ENCODE measurements at regions not wholly inside any gene's neighbourhood (a gene's known extent, or its start where the extent isn't known, plus 50 kb on each side); places are given as distances from the start of the nearest gene placed in this dataset.

DNA sequence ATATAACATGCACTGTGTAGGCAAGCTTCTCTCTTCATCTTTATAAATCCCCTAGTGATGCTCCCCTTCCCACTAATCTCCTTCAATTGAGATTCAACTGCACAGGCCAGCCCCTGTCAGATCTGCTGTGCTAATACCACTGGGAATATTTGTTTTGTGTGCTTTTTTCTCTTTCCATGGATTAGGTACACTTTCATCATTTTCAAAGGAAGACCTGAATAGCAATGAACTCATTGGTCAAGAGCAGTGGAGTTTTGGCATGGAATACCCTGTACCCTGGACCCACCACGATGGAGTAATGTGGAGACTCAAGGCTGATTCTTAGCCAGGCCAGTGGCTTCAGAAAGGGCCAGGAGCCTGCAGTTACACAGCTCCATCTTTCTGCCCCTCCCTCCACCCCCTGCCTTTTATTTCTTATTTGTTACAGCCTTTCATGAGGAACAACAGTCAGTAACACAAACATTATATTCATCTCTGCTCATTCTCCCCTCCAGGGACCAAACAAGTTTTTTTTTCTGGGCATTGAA is 75.4 kb upstream of the KCNG1 start:
- H3K9me3 Mint-ChIP-seq (ENCODE audit: insufficient read depth), result no peaks in the 10 kb centered on the region
- WGBS (ENCODE audit: insufficient coverage), result 70% methylated on average over 1 of the region's 1 CpG
- H3K4me1 Mint-ChIP-seq, result peaks cover 78% of the 10 kb centered on the region
- DNase-seq (no peak), ATAC-seq (ENCODE audit: low read depth) (no peak)
- POLR2A ChIA-PET, result interaction anchor here (0.7 to 1.0 kb wide), 2 partner anchors 26 to 70 kb away, joined by 3 read pairs; no protein-coding TSS in a partner anchor
- H3K4me3 Mint-ChIP-seq, result peak overlapping the region; percentile 42
- no peaks in the 10 kb centered on the region for H3K27me3 Mint-ChIP-seq
- H3K27me3 ChIP-seq (replicated peaks in 1 of 4; ENCODE audit: control extremely low read depth in 1 of 4, control insufficient read depth in 3 of 4, insufficient read depth in 4 of 4, low read length in 3 of 4), result no peaks in the 10 kb centered on the region
- H3K4me3 ChIP-seq (ENCODE audit: control extremely low read depth in 1 of 5, extremely low read depth in 1 of 5, insufficient read depth in 1 of 5, low read depth in 2 of 5, low read length in 4 of 5), result no peak overlapping the region
- H3K9ac ChIP-seq (ENCODE audit: low read length), result no peak overlapping the region
- H3K79me2 ChIP-seq (ENCODE audit: control insufficient read depth, insufficient read depth, low read length), result no peaks in the 10 kb centered on the region
- no peak overlapping the region for H2AFZ ChIP-seq (ENCODE audit: insufficient read depth, low read depth, low read length, poor library complexity, severe bottlenecking)
- peak overlapping the region in 1 of 2 donors; percentile 74 for H3K27ac ChIP-seq (ENCODE audit: low read length in 2 of 2)
- H3K4me1 ChIP-seq (ENCODE audit: control insufficient read depth in 2 of 2, insufficient read depth in 2 of 2, low read length in 2 of 2), result peaks cover 91 to 92% of the 10 kb centered on the region in 2 donors
- H3K36me3 ChIP-seq (replicated peaks in 1 of 2; ENCODE audit: control extremely low read depth in 1 of 2, control insufficient read depth in 1 of 2, extremely low read depth in 1 of 2, insufficient read depth in 2 of 2, low read length in 1 of 2), result no peaks in the 10 kb centered on the region
- CTCF ChIA-PET, result no interaction called here
- H3K9me3 ChIP-seq (ENCODE audit: control extremely low read depth in 1 of 3, control insufficient read depth in 2 of 3, insufficient read depth in 1 of 3, low read length in 2 of 3), result peaks cover 0 to 10% (median 0%) of the 10 kb centered on the region in 3 donors
- H3K4me2 ChIP-seq (replicated peaks; ENCODE audit: low read depth, low read length, poor library complexity, severe bottlenecking), result peak overlapping the region; percentile 19
- TF ChIP-seq, protein P1, sequence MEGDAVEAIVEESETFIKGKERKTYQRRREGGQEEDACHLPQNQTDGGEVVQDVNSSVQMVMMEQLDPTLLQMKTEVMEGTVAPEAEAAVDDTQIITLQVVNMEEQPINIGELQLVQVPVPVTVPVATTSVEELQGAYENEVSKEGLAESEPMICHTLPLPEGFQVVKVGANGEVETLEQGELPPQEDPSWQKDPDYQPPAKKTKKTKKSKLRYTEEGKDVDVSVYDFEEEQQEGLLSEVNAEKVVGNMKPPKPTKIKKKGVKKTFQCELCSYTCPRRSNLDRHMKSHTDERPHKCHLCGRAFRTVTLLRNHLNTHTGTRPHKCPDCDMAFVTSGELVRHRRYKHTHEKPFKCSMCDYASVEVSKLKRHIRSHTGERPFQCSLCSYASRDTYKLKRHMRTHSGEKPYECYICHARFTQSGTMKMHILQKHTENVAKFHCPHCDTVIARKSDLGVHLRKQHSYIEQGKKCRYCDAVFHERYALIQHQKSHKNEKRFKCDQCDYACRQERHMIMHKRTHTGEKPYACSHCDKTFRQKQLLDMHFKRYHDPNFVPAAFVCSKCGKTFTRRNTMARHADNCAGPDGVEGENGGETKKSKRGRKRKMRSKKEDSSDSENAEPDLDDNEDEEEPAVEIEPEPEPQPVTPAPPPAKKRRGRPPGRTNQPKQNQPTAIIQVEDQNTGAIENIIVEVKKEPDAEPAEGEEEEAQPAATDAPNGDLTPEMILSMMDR (IDR thresholded peaks at IDR 0.05), result no peak
- no peak for TF ChIP-seq EZH2 (IDR thresholded peaks at IDR 0.05; ENCODE audit: borderline replicate concordance, insufficient read depth, low read depth, low read length, poor library complexity, severe bottlenecking)
- H4K20me1 ChIP-seq (ENCODE audit: control insufficient read depth, insufficient read depth, low read length, poor library complexity, severe bottlenecking), result no peaks in the 10 kb centered on the region
- intact Hi-C loops (cut with micrococcal nuclease), result no loop called here
- peak overlapping the region; percentile 62 for H3K27ac Mint-ChIP-seq

DNA sequence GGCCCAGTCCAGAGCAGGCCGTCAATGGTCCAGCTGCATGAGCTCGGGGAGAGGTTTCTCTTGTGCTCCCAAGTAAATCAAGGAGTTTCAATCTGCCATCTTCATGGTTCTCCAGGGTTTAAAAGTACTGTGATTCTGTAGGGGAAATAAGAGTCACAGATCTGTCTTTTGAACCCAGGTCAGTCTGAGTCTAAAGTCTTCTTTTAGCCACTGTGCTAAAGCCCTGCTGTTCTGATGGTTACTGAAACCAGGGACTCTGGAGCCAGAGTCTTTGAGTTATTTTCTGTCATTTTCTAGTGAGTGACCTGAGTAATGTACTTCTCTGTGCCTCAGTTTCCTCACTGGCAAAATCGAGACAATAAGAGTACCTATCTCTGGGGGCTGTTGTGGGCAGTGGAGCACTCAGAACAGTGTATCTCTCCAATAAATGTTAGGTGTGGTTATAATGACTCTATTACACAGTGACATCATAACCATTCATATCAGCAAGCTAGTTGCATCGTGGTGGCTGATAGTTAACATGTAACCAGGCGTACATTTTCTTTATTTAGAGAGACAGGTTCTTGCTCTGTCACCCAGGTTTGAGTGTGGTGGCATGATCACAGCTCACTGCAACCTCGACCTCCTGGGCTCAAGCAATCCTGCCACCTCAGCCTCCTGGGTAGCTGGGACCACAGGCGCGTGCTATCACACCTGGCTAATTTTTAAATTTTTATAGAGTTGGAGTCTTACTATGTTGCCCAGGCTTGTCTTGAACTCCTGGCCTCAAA is 74.6 kb upstream of the KCNG1 start:
- H3K9me3 Mint-ChIP-seq (ENCODE audit: insufficient read depth), result no peaks in the 10 kb centered on the region
- H3K4me1 ChIP-seq (ENCODE audit: control insufficient read depth in 2 of 2, insufficient read depth in 2 of 2, low read length in 2 of 2), result peaks cover 94 to 97% of the 10 kb centered on the region in 2 donors
- no peaks in the 10 kb centered on the region for H4K20me1 ChIP-seq (ENCODE audit: control insufficient read depth, insufficient read depth, low read length, poor library complexity, severe bottlenecking)
- peaks cover under 1% of the 10 kb centered on the region for H3K27me3 Mint-ChIP-seq
- peak overlapping the region; percentile 22 for H3K27ac Mint-ChIP-seq
- peak overlapping the region; percentile 19 for H3K4me2 ChIP-seq (replicated peaks; ENCODE audit: low read depth, low read length, poor library complexity, severe bottlenecking)
- no peaks in the 10 kb centered on the region for H3K36me3 ChIP-seq (replicated peaks in 1 of 2; ENCODE audit: control extremely low read depth in 1 of 2, control insufficient read depth in 1 of 2, extremely low read depth in 1 of 2, insufficient read depth in 2 of 2, low read length in 1 of 2)
- H3K9me3 ChIP-seq (ENCODE audit: control extremely low read depth in 1 of 3, control insufficient read depth in 2 of 3, insufficient read depth in 1 of 3, low read length in 2 of 3), result peaks cover 0 to 10% (median 0%) of the 10 kb centered on the region in 3 donors
- ATAC-seq (ENCODE audit: low read depth) (no peak), DNase-seq (no peak)
- POLR2A ChIA-PET, result no interaction called here
- no peak overlapping the region for H3K4me3 ChIP-seq (ENCODE audit: control extremely low read depth in 1 of 5, extremely low read depth in 1 of 5, insufficient read depth in 1 of 5, low read depth in 2 of 5, low read length in 4 of 5)
- no peak overlapping the region for H3K4me3 Mint-ChIP-seq
- CTCF ChIA-PET, result interaction anchor here (0.6 to 1.5 kb wide), 2 partner anchors 102 to 110 kb away, joined by 3 read pairs; no protein-coding TSS in a partner anchor
- peaks cover 0 to 3% (median 2%) of the 10 kb centered on the region in 4 experiments for H3K27me3 ChIP-seq (replicated peaks in 1 of 4; ENCODE audit: control extremely low read depth in 1 of 4, control insufficient read depth in 3 of 4, insufficient read depth in 4 of 4, low read length in 3 of 4)
- TF ChIP-seq, protein P1 (IDR thresholded peaks at IDR 0.05), result no peak
- TF ChIP-seq EZH2 (IDR thresholded peaks at IDR 0.05; ENCODE audit: borderline replicate concordance, insufficient read depth, low read depth, low read length, poor library complexity, severe bottlenecking), result no peak
- H3K79me2 ChIP-seq (ENCODE audit: control insufficient read depth, insufficient read depth, low read length), result no peaks in the 10 kb centered on the region
- no peak overlapping the region for H3K9ac ChIP-seq (ENCODE audit: low read length)
- H2AFZ ChIP-seq (ENCODE audit: insufficient read depth, low read depth, low read length, poor library complexity, severe bottlenecking), result no peak overlapping the region
- intact Hi-C loops (cut with micrococcal nuclease), result no loop called here
- H3K27ac ChIP-seq (ENCODE audit: low read length in 2 of 2), result peak overlapping the region; percentile 11 to 74
- WGBS (ENCODE audit: insufficient coverage), result 81% methylated on average over 4 of the region's 8 CpGs
- peaks cover 79% of the 10 kb centered on the region for H3K4me1 Mint-ChIP-seq
